IPS-NIHi11 (cell line): ENCODE measurements at regions not wholly inside any gene's neighbourhood (a gene's known extent, or its start where the extent isn't known, plus 50 kb on each side); places are given as distances from the start of the nearest gene placed in this dataset.

ENCODE experiments used
- DNase-seq: peaks from one replicate; pipeline ENCODE4 v3.0.0; 2012; ENCODE audit warnings: mixed read lengths, low spot score

DNA sequence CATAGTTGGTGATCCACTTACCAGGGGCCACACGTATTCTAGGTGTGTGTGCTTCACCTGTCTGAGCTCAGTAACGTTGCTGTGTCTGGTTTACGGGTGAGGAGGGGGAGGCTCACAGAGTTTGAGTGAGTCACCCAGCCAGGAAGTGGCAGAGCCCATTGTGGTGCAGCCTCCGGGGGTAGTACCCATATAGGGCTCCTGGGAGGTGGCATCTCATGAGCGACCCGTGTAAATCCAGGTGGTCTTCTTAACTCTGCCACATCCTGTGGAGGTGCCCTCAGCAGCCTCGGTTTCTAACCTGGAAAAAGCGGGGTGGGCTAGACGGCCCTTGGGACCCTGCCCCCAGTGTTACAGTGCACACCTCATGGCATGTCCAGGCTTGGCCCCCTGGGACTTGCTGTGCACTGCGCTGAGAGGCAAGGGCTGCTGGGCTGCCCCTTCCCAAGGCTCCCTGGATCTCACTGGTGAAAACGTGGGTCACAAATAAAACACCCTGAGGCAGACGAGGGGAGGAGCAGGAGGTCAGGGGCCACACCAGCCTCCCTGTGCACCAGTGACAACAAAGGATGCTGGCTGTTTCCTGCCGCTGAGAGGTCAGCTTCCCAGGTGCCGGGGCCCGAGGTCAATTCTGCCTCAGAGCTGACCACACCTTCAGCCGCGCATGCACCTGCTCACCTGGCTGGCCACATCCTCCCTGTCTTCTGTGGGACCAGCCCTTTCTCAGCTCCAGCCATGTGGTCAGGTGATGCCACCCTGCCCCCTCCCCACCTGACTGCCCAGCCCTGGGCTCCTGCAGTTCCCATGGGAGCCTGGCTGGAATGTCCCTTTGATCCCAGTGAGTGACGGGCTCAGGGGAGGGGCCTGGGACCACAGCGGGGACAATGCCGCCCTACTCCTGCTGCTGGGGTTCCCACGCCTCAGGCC, 305.1 kb downstream of the CTTN start:
- DNase-seq = peak; percentile 62

DNA sequence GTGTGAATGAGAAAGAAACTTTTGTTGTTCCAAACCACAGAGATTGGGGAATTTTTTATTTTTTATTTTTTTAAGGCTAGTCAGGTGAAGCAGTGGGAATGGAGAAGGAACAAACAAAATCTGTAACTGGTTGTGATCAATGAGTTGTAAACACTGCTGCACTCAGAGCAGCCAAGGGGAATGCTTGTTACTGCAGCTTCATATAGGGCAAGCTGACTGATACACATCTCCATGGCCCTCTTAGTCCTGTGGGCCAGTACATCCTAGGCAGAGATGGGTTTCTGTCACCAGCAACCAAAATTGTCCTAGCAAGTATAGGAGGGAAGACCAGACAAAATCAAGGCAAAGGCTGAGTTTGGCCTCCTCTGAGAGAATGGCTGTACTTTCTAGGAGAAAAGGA, 306.8 kb downstream of the CTTN start:
- no peak for DNase-seq

DNA sequence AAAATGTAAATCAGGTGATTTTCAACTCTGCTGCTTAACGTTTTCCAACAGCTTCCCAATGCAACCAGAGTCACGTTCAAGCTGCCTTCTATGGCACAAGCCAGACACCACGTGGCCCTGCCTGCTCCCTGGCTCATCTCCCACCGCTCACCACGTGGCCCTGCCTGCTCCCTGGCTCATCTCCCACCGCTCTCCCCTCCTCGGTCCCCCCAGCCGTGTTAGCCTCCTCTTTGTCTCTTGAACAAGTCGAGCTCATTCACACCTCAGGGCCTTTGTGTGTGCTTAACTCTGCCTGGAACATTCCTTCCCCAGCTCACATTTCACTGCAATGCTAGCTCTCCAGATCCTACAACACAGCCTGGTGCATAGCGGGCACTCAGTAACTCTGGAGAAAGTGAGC, 307.6 kb downstream of the CTTN start:
- DNase-seq = no peak

DNA sequence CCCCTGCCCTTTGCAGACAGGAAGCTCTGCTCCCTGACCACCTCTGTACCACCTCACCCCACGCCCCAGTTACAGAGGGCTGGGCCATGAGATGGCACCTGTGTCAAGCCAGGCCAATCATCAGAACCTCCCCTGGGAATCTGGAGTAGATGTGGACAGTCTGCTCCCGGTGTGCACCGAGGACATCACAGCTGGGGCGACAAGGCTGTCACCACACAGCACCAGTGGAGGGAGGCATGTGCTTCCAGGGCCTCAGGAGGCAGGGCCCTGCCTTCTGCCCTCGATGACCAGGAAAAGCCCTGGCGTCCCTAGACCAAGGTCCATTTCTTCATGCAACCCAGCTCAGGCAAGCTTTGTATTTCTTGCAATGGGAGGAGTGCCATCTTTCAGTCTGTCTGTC, 309.5 kb downstream of the CTTN start:
- DNase-seq = no peak

DNA sequence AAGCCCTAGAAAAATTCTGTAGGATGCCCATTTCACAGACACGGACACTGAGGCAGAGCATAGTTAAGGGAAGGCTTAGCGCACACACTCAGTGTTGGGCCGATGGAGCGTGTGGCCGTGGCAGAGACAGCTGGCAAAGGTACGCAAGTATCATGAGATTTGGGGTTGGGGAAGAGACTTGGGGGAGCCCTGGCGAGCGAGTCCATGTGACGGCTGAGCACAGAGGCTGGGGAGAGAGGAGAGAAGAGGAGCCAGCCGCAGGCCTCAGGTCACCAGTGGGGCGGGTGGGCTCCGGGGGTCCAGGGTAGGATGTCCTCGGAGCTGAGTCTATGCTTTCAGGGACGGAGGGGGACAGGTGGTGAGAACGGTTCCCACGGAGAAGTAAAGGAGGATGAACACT, 311.3 kb downstream of the CTTN start:
- no peak for DNase-seq

DNA sequence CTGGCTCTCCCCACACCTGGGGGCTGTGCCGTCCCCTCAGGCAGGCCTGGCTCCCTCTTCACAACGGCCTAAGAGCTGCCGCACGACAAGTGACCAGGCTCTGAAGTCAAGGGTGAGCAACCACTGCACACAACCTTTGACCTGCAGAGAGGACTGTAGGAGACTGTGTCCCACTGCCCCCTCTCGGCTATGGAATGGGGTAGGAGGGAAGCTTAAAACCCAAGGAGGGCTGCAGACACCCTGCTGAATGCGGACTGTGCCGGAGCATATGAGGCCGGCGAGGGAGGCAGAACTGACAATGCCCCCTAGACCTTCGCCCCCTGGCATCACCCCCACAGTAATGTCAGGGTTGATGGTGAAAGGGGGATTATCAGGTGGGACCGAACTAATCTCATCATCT, 311.9 kb downstream of the CTTN start:
- DNase-seq = no peak

DNA sequence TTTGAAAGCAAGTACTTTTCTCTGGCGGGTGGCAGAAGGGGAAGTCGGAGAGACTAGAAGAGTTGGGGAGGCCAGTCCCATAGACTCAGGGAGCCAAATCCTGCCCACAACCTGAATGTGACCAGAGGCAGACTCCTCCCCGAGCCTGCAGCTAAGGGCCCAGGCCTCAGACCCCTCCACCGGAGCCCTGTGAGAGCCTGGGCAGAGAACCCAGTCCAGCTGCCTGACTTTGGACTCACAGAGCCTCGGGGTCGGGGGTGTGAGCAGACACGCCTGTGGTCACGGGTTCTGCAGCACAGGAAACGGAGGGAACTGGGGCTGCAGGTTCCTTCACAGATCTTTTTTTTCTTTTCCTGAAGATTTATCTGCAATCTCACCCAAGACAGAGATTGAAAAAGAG, 312.3 kb downstream of the CTTN start:
- DNase-seq = no peak

DNA sequence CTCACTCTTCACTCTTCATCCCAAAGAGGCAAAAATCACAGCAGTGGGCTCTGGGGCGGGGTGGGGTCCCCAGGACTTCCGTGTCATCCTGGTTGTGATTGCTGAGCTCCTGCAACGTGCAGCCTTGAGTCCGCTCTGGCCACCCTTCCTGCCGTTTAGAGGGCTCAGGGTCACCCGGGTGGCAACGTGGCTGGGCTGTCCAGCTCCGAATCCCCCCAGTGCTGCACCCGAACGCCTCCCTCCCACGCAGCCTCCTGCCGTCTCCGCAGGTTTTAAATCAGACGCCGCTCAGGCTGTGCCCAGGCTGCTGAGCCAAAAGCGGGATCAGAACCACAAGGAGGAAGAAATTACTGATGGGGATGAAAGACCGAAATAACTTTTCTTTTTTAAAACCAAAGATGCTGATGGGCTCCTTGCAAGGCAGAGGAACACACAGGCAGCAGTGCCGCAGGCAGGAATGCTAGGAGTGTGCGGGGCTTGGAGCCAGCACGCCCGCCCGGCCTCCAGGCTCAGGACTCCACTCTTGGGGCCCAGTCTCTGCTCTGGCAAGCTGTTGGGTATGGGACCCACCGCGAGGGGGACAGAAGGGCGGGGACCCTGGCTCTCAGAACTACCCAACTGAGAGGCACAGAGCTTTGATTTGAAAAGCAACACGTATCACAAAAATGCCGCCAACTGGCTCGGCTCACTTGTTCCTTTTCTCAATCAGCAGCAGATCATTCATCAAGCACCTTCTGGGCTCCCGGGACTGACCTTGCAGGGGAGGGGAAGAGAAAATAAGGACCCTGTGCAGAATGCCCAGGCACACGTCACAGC, 313.0 kb downstream of the CTTN start:
- DNase-seq = no peak

DNA sequence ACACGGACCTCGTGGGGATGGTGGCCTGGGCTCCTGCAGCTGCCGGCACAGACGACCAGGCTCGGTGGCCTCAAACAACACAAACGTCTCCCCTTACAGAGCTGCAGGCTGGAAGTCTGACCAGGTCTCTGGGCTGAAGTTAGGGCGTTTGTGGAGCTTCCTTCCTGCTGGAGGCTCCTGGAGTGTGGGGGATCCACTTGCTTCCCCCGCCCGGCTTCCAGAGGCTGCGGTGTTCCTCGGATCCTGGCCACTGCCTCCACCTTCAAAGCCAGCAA, 313.5 kb downstream of the CTTN start:
- DNase-seq = no peak

DNA sequence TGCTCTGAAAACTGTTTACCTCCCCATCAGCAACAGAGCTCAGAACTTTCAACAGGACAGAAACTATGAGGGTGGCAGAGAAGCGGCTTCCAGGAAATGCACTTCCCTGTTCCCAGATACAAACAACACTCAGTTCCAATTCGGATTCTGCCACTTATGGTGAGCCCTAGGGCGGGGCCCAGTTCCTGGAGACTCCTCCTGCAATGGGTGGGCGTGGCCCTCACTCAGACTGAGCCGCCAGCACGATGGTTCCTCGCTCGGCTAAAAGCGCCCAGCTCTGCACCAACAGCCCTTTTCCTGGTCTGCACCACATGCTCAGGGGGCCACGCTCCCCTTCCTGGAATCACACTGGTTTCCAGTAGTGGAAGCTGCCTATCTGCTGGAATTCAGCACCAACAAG, 314.1 kb downstream of the CTTN start:
- DNase-seq = peak; percentile 48

DNA sequence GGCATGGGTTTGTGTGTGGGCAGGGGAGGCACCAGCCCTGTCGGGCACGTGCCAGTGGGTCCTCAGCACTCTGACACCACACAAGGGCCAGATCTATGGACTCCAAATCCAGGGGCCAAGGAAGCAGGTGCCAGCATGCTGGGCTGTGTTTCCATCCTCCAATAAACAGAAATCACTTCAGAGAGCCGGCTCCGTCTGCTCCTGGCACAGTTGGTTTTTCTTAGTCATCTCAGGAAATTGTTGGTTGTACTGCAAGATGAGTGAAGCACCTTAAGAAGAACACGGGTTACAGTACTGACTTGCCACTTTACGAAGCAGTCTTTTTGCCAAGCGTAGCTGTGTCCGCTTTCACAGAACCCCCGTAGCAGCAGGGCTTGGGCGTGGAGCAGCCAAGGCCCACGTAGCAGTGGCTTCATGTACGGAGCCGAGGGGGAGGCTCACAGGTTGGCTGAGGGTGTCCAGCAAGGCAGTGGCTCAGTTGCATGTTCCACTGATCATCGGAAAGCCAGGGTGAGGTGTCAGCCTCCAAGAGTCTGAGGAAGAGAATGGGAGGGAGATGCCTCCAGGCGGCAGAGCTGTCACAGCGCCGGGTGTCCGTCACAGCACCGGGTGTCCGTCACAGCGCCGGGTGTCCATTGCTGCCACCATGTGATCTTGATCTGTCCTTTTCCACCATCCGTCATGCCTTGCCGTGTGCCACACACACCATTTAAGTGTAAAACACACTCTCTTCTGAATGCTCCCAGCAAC, 314.9 kb downstream of the CTTN start:
- no peak for DNase-seq

DNA sequence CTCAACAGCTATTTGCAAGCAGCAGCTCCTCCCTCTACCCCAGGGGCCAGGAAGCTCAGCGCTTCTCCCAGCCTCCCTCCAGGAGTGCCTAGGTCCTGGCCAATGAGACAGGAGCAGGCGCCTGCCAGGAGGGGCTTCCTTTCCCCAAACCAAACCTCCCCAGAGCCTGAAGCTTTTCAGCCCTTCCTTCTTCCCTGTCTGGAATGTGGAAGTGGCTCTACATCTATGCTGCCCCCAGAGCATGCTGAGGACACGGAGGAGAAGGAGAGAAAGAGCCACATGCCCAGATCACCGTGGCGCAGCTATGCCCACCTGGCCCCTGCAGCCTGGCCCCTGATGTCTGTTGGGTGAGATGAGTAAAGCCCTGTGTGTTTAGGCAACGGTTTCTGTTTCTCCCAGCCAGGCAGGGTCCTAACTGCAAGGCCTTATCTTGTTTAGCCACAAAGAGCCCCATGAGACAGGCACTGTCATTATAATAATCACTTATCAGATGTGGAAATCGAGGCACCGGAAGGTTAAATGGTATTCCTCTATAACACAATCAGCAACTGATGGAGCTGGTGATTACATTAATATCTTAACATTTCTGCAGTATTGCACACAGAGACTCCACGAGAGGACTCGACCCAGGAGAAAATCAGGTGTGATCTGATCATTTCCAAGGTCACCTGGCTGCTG, 315.8 kb downstream of the CTTN start:
- DNase-seq = peak; percentile 86

DNA sequence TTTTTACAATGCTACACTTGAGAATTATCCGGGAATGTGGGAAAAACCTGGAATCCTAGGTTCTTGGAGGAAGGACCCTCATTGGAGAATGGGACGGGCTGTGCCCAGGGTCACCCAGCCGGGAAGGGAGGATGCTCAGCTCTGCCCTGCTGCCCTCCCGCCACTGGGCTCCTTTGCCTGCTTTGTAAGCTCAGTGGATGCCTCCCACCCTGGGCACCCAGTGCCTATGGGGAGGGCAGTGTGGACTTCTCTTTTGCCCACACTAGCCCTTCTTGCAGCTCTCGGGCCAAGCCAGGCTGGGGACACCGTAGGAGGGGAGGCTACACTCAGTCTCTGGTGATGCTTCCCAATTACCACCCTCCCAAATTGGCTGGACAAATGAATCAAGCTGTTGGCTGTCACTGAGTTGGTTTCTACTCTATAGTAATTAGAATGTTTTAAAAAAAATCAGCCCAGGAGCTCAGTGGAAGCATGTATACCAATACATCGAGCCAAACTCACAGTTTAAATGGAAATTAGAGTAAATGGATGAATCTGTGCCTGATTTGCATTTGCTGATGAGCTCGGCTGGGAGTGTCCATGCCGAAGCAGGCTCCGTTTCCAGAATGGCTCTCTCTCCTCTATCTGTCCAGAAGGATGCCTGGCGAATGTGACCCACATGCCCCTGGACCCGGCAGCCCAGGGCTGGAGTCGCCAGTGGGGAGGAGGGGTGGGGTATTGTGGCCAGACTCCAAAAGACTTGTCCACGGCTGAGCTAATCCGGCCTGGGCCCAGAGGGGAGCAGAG, 317.0 kb downstream of the CTTN start:
- no peak for DNase-seq

DNA sequence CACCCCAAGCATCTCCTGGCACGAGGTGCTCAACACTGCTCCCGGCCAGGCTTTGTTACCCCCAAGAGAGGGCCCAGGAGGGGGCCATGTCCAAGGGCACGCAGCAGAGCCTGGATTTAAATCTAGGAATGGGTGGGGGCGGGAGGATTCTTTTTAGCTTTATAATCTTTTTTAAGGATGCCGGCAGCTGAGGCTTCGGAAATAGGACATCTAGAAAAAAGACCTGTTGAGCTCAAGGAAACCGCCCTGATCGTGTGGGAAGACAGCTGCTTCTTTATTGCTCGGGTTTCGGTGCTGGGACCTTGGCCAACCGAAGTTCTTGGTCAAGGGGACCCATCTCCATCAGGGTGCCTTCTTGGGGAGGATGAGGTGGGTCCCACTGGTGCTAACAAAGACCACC, 317.9 kb downstream of the CTTN start:
- no peak for DNase-seq

DNA sequence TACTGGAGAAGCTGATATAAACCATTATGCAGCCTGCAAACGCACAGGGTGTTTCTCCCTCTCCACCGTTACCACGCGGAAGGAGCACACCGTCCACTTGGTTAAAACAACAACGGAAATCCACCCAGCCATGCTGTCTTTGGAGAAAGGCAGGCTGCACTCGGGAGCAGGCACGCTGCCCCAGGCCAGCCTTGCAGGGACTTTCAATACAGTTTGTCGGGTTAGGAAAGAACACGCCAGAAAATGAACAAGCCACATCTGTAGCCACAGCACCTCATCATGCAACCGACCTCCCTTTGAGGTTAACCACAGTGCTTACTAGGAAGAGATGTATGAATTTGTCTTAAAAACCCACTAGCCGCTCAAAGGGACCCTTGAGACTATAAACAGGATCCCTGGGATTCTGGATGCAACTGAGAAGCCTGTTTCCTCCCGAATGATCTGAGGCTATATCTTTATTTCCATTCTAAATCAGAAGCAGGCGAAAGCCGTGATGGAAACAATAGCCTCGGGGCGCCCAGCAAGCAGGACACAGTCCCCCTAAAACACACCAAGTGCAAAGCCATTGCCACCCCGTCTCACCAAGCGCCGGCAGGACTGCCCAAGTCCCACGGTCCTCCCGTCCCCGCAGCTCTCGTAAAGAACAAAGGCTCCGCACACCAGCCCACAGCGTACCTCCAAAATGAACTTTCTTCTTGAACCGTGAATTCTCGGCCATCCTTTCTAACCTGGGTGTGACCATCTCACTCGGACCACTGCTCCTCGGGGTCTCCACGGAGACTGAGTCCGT, 318.9 kb downstream of the CTTN start:
- no peak for DNase-seq

DNA sequence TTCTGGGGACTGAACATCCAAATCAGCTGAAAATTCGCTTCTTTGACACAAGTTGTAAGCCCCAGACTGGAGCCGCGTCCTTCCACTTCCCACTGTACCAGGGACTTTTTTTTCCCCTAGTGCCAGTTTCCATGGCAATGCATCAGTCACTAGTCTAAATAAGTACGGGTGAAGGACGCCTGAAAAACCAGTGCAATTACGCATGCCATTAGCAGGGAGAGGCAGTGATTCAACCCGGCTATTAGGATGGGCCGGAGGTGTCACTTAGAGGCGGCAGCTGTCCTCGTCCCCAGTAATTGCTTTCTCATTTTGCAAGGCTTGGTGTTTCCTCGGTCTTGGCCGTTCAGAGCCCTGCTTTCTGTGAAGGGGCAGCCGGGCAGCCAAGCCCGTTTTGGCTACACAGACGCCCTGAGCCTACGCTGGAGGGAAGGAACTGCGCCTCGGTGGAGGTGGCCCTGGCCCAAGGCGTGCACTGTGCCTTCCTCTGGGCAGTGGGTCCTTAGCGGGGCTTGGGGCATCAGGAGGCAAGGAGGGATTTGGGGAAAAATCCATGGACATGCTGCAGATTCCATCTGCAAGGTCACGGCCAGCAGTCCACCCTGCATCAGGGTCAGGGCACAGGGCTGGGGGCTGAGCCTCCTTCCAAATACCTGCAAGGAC, 319.7 kb downstream of the CTTN start:
- DNase-seq = no peak

DNA sequence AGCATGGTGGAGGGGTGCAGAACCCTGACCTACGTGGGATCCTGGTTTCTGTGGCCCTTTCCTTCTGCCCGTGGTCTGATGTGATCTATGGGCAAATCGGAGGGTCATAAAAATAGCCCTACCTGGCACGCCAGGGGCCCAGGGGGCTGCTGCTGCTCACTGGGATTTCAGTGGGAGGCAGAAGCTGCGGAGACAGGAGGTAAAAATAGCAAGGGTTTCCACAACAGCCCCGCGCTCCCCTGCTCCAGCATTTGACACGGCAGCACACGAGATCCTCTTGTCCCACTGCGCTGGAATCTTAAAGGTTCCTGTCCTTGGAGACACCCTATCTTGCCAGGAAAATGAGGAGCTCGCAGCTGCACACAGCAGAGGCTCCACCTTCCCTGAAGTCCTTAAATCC, 321.2 kb downstream of the CTTN start:
- DNase-seq = no peak

DNA sequence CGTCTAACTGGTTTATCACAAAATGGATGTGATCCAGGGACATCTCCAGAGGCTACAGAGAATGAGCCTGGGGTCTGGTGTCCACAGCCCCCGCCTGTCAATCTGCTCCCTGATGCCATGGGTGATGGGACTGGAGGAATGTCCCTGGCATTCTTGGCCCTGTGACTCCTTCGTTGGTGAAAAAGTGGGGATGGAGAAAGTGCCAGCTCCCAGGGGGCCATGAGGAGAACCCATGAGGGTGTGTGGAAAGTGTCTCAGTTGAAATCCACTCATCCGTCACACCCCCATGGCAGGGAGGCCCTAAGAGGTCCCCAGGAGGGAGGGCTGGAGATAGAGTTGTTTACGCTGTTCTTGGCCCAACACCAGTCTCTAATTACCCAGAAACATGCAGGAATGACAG, 322.0 kb downstream of the CTTN start:
- no peak for DNase-seq

DNA sequence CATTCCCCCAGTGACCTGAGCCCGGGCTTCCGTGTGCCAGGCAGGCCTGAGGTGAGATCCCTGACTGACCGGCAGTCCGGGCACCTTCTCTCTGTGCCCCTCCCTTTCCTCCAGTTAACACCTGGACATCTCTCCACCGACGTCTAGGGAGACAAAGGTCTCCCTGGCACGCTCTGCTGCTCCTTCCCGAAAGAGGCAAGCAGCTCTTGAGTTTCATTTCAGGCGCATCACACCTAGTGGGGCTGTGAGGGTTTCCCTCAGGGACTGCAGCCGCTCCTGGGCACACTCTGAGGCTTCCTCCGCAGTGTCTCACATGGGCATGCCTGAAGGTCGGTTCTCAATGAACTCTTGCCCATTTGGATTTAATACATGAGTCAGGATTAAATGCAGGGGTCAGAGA, 322.7 kb downstream of the CTTN start:
- DNase-seq = no peak

DNA sequence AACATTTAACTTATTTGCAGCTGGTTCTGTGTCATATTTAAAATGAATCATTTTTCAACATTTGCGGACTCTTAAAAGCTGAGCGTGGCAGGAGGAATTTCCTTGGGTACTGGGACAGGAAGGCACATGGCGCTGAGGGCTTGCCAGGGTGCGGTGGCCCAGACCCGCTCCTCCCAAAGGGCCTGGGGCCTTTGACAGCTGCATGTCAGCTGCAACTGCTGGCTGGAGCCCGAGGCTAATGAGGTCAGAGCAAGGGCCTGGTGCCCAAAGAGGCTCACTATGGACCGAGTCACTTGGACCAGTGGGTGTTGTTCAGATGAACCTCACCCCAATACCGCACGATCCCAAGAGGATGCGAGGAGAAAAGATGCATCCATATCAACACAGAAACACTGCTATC, 326.9 kb downstream of the CTTN start:
- no peak for DNase-seq
